ENCODE measurements at regions not wholly inside any gene's neighbourhood (a gene's known extent, or its start where the extent isn't known, plus 50 kb on each side); places are given as distances from the start of the nearest gene placed in this dataset.

DNA sequence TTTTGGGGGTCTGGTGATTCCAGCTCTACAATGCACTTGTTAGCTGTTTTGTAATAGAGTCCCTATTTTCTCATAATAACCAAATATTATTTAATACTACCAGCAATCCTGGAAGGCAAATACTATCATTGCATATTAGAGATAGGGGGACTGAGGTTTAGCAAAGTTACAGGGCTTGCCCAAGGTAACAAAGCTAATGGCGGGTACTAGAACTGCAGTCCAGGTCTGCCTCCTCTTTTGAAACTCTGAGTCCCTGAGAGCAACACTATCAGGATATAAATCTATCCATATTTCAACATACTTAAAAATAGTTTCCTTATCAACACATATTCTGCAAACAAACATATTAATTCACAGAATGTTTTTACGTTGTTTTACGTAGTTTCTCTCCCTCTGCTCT is 235.5 kb upstream of the ACVR2A start:
- Histone ChIP-seq H3K9me3 (no peaks in the 10 kb centered on the region), H3K4me3 (no peak overlapping the region), H3K27ac (no peak overlapping the region), H3K36me3 (no peaks in the 10 kb centered on the region), H3K4me1 (no peaks in the 10 kb centered on the region), H3K27me3 (no peaks in the 10 kb centered on the region)
- TF ChIP-seq EP300 (IDR thresholded peaks at IDR 0.05) (no peak), POLR2AphosphoS5 (IDR thresholded peaks at IDR 0.05) (no peak), POLR2A (IDR thresholded peaks at IDR 0.05) (no peak)
- TF ChIP-seq, protein P1, sequence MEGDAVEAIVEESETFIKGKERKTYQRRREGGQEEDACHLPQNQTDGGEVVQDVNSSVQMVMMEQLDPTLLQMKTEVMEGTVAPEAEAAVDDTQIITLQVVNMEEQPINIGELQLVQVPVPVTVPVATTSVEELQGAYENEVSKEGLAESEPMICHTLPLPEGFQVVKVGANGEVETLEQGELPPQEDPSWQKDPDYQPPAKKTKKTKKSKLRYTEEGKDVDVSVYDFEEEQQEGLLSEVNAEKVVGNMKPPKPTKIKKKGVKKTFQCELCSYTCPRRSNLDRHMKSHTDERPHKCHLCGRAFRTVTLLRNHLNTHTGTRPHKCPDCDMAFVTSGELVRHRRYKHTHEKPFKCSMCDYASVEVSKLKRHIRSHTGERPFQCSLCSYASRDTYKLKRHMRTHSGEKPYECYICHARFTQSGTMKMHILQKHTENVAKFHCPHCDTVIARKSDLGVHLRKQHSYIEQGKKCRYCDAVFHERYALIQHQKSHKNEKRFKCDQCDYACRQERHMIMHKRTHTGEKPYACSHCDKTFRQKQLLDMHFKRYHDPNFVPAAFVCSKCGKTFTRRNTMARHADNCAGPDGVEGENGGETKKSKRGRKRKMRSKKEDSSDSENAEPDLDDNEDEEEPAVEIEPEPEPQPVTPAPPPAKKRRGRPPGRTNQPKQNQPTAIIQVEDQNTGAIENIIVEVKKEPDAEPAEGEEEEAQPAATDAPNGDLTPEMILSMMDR (IDR thresholded peaks at IDR 0.05), result no peak
- WGBS, result 88% methylated on average over 3 of the region's 3 CpGs
- DNase-seq (ENCODE audit: low spot score in 2 of 2), result no peak

DNA sequence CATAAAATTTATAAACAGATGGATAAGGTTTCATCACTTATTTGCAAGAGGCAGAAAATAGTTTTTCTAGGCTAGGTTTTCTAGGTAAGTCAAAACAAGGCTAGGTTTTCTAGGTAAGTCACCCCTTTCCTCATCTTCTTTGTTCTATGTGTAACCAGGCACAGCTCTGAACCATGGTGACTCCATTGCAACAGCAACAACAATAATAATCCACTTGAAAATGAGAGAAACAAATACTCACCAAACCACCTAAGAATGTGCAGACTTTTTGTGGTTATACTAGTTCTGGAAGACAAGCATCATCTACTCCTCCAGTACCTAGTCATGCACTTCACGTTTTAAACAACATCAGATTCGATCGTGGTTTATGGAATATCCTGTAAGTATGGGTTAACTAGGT is 237.4 kb upstream of the ACVR2A start:
- Histone ChIP-seq H3K4me3 (no peak overlapping the region), H3K36me3 (no peaks in the 10 kb centered on the region), H3K4me1 (no peaks in the 10 kb centered on the region), H3K27me3 (no peaks in the 10 kb centered on the region), H3K27ac (no peak overlapping the region), H3K9me3 (no peaks in the 10 kb centered on the region)
- 95% methylated on average over 3 of the region's 3 CpGs for WGBS
- TF ChIP-seq EP300 (IDR thresholded peaks at IDR 0.05) (no peak), POLR2A (IDR thresholded peaks at IDR 0.05) (no peak), POLR2AphosphoS5 (IDR thresholded peaks at IDR 0.05) (no peak)
- TF ChIP-seq, protein P1 (IDR thresholded peaks at IDR 0.05), result no peak
- no peak for DNase-seq (ENCODE audit: low spot score in 2 of 2)

GRCh38 chr2:147603876-147604275 is 241.0 kb upstream of the ACVR2A start:
- 87% methylated on average over 3 of the region's 3 CpGs for WGBS
- TF ChIP-seq, protein P1 (IDR thresholded peaks at IDR 0.05), result no peak
- no peak for TF ChIP-seq POLR2A (IDR thresholded peaks at IDR 0.05)
- no peak for TF ChIP-seq POLR2AphosphoS5 (IDR thresholded peaks at IDR 0.05)
- Histone ChIP-seq H3K4me3 (no peak overlapping the region), H3K27me3 (no peaks in the 10 kb centered on the region), H3K27ac (no peak overlapping the region), H3K36me3 (no peaks in the 10 kb centered on the region), H3K9me3 (no peaks in the 10 kb centered on the region), H3K4me1 (no peaks in the 10 kb centered on the region)
- DNase-seq (ENCODE audit: low spot score in 2 of 2), result no peak

DNA sequence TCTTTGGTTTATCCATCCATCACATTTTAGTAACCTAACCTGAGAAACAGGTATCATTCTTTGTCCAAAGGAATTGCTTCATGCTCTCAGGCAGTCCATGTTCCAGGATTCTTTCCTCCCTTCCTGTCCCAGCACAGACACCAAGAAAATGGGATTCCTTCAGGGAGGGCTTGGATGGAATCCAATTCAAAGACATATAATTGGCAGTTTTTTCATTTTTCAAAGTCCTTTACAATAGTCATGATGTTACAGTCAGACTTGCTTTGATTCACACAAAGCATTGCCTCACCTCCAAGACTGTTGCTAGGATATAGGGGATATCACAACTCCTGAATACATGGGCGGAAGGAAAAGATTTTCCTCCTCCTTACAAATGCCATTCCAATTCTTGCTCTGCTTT is 241.4 kb upstream of the ACVR2A start:
- WGBS, result 68% methylated on average over 1 of the region's 1 CpG
- no peaks in the 10 kb centered on the region for H3K27me3 ChIP-seq
- H3K27ac ChIP-seq, result no peak overlapping the region
- no peak overlapping the region for H3K4me3 ChIP-seq
- H3K9me3 ChIP-seq, result no peaks in the 10 kb centered on the region
- no peaks in the 10 kb centered on the region for H3K4me1 ChIP-seq
- TF ChIP-seq EP300 (IDR thresholded peaks at IDR 0.05) (no peak), POLR2A (IDR thresholded peaks at IDR 0.05) (no peak), POLR2AphosphoS5 (IDR thresholded peaks at IDR 0.05) (no peak)
- TF ChIP-seq, protein P1 (IDR thresholded peaks at IDR 0.05), result no peak
- H3K36me3 ChIP-seq, result no peaks in the 10 kb centered on the region
- DNase-seq (ENCODE audit: low spot score in 2 of 2), result no peak

DNA sequence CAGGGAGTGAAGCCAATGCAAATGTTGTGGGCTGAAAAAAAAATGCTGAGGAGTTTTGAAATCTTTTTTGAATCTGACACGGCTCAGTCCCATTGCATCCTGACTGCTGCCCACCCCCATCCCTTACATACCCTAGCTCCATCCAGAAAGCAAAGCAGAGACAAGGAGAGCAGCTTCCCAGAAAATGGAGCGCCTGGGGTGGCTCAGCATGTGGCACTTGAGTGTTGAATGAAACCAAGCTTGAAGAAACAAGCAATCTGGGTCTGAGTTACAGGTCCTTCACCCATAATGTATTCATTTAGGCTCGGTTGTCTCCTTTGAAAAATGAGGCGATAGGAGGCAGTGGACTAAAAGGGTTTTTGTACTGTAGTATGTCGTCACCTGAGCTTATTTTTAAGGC is 244.2 kb upstream of the ACVR2A start:
- H3K27me3 ChIP-seq, result no peaks in the 10 kb centered on the region
- H3K27ac ChIP-seq, result no peak overlapping the region
- no peak for DNase-seq (ENCODE audit: low spot score in 2 of 2)
- H3K4me1 ChIP-seq, result peaks cover 2% of the 10 kb centered on the region
- WGBS, result 77% methylated on average over 5 of the region's 5 CpGs
- TF ChIP-seq, protein P1 (IDR thresholded peaks at IDR 0.05), result no peak
- no peak for TF ChIP-seq POLR2A (IDR thresholded peaks at IDR 0.05)
- no peak for TF ChIP-seq EP300 (IDR thresholded peaks at IDR 0.05)
- no peak for TF ChIP-seq POLR2AphosphoS5 (IDR thresholded peaks at IDR 0.05)
- H3K36me3 ChIP-seq, result no peaks in the 10 kb centered on the region
- no peaks in the 10 kb centered on the region for H3K9me3 ChIP-seq
- H3K4me3 ChIP-seq, result no peak overlapping the region

Measured in suprapubic skin (tissue), 4 donors.